ENCODE measurements at regions not wholly inside any gene's neighbourhood (a gene's known extent, or its start where the extent isn't known, plus 50 kb on each side); places are given as distances from the start of the nearest gene placed in this dataset.

GRCh38 chr14:26286913-26287205 lies 311.0 kb downstream of the NOVA1 start:
- TF ChIP-seq CTCF (IDR thresholded peaks at IDR 0.05; ENCODE audit: poor library complexity, severe bottlenecking), result no peak
- TF ChIP-seq EZH2 (IDR thresholded peaks at IDR 0.05; ENCODE audit: borderline replicate concordance, insufficient read depth, low read length, poor library complexity, severe bottlenecking), result no peak
- no peak for TF ChIP-seq SMC3 (conservative IDR thresholded peaks at IDR 0.05; ENCODE audit: poor library complexity)
- no peak for TF ChIP-seq REST (IDR thresholded peaks at IDR 0.05; ENCODE audit: borderline replicate concordance)
- no peak for TF ChIP-seq EP300 (conservative IDR thresholded peaks at IDR 0.05; ENCODE audit: poor library complexity, severe bottlenecking)
- TF ChIP-seq POLR2AphosphoS5 (IDR thresholded peaks at IDR 0.05), result no peak
- no peak for TF ChIP-seq TAF1 (IDR thresholded peaks at IDR 0.05; ENCODE audit: low read depth)
- no peak for TF ChIP-seq RAD21 (conservative IDR thresholded peaks at IDR 0.05)

Data from neural cell (in vitro differentiated cells).